Astrocyte (in vitro differentiated cells and primary cell): ENCODE measurements at regions not wholly inside any gene's neighbourhood (a gene's known extent, or its start where the extent isn't known, plus 50 kb on each side); places are given as distances from the start of the nearest gene placed in this dataset.

Experiments used
- DNase-seq: peaks from one replicate; pipeline ENCODE4 v3.0.0-alpha.2; 2010; ENCODE audit warnings: low read depth
- FAIRE-seq: peaks from 2 replicates; lab custom pipeline; 2011; peaks lifted over from hg19 to GRCh38; lab: Jason Lieb, UNC
- H2AFZ ChIP-seq: 2 replicates; pipeline ENCODE4 v1.6.0; 2012; ENCODE audit warnings: low read depth, low read length, inconsistent platforms
- H3K27ac ChIP-seq: 2 replicates; pipeline ENCODE4 v1.5.1; 2011; ENCODE audit warnings: low read depth, low read length, inconsistent platforms
- H3K27me3 ChIP-seq: 2 replicates; pipeline ENCODE4 v1.6.0; 2011; ENCODE audit warnings: low read length, inconsistent platforms; ENCODE audit not compliant: insufficient read depth
- H3K36me3 ChIP-seq: 2 replicates; pipeline ENCODE4 v1.5.1; 2011; ENCODE audit warnings: low read length, inconsistent platforms; ENCODE audit not compliant: insufficient read depth
- H3K4me1 ChIP-seq: 2 replicates; pipeline ENCODE4 v1.5.1; 2011; ENCODE audit warnings: low read length, inconsistent platforms; ENCODE audit not compliant: insufficient read depth
- H3K4me2 ChIP-seq: 2 replicates; pipeline ENCODE4 v1.6.0; 2012; ENCODE audit warnings: low read length, inconsistent platforms
- H3K4me3 ChIP-seq: 2 replicates; pipeline ENCODE4 v1.5.1; 2011; ENCODE audit warnings: low read depth, mild to moderate bottlenecking, low read length, inconsistent platforms; ENCODE audit not compliant: insufficient read depth
- H3K79me2 ChIP-seq: 2 replicates; pipeline ENCODE4 v1.6.0; 2012; ENCODE audit warnings: mild to moderate bottlenecking, low read length, inconsistent platforms; ENCODE audit not compliant: insufficient read depth
- H3K9ac ChIP-seq: 2 replicates; pipeline ENCODE4 v1.6.0; 2012; ENCODE audit warnings: mild to moderate bottlenecking, low read length, inconsistent platforms
- H3K9me3 ChIP-seq: 2 replicates; pipeline ENCODE4 v1.5.1; 2012; ENCODE audit warnings: low read depth, mild to moderate bottlenecking, low read length, inconsistent platforms; ENCODE audit not compliant: insufficient read depth
- H4K20me1 ChIP-seq: 2 replicates; pipeline ENCODE4 v1.6.0; 2012; ENCODE audit warnings: low read length, inconsistent platforms; ENCODE audit not compliant: insufficient read depth
- H3K27ac Mint-ChIP-seq: one replicate; pipeline ENCODE4 v1.8.0; 2021; ENCODE audit warnings: mild to moderate bottlenecking, mixed read lengths; ENCODE audit not compliant: unreplicated experiment
- H3K27me3 Mint-ChIP-seq: one replicate; pipeline ENCODE4 v1.8.0; 2021; ENCODE audit warnings: low read depth, mixed read lengths; ENCODE audit not compliant: unreplicated experiment
- H3K36me3 Mint-ChIP-seq: one replicate; pipeline ENCODE4 v1.8.0; 2021; ENCODE audit warnings: low read depth, mixed read lengths; ENCODE audit not compliant: unreplicated experiment
- H3K4me1 Mint-ChIP-seq: one replicate; pipeline ENCODE4 v1.8.0; 2021; ENCODE audit warnings: low read depth, mixed read lengths; ENCODE audit not compliant: unreplicated experiment
- H3K4me3 Mint-ChIP-seq: one replicate; pipeline ENCODE4 v1.8.0; 2021; ENCODE audit warnings: mild to moderate bottlenecking, moderate library complexity, mixed read lengths; ENCODE audit not compliant: unreplicated experiment
- H3K9me3 Mint-ChIP-seq: one replicate; pipeline ENCODE4 v1.8.0; 2021; ENCODE audit warnings: mild to moderate bottlenecking, mixed read lengths; ENCODE audit not compliant: unreplicated experiment
- EZH2 ChIP-seq: IDR thresholded peaks from 2 replicates; pipeline ENCODE4 v1.6.1; 2012; ENCODE audit warnings: mild to moderate bottlenecking, low read length, inconsistent platforms; ENCODE audit not compliant: insufficient read depth
- TF ChIP-seq, protein P1 (sequence below): IDR thresholded peaks from 2 replicates; pipeline ENCODE4 v1.5.1; 2011; ENCODE audit warnings: low read depth, mild to moderate bottlenecking, inconsistent platforms, low read length, moderate library complexity; ENCODE audit not compliant: insufficient read depth

DNA sequence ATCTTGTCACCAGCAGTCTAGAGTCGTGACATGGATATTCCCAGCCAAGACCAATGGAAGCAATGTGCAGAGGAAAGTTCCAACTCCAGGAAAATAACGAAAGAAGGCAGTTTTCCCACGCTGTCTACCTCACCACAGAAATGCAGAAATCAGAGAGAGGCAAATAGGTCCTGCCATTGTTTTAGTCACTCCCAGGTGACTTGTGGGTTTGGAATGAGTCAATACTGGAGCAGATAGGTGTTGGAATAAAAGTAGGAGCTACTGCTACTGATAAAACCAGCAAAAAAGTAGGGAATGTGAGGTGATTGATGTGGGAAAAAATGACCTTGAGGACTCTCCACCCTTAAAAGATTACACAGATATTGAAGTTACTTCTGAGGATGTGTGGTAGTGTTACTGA lies 72.8 kb upstream of the RAI2 start:
- TF ChIP-seq, protein P1, sequence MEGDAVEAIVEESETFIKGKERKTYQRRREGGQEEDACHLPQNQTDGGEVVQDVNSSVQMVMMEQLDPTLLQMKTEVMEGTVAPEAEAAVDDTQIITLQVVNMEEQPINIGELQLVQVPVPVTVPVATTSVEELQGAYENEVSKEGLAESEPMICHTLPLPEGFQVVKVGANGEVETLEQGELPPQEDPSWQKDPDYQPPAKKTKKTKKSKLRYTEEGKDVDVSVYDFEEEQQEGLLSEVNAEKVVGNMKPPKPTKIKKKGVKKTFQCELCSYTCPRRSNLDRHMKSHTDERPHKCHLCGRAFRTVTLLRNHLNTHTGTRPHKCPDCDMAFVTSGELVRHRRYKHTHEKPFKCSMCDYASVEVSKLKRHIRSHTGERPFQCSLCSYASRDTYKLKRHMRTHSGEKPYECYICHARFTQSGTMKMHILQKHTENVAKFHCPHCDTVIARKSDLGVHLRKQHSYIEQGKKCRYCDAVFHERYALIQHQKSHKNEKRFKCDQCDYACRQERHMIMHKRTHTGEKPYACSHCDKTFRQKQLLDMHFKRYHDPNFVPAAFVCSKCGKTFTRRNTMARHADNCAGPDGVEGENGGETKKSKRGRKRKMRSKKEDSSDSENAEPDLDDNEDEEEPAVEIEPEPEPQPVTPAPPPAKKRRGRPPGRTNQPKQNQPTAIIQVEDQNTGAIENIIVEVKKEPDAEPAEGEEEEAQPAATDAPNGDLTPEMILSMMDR: no peak
- no peak for TF ChIP-seq EZH2
- H3K4me3 Mint-ChIP-seq: no peak overlapping the region
- H3K4me1 Mint-ChIP-seq: no peaks in the 10 kb centered on the region
- no peaks in the 10 kb centered on the region for H3K9me3 Mint-ChIP-seq
- no peaks in the 10 kb centered on the region for H3K79me2 ChIP-seq
- no peaks in the 10 kb centered on the region for H3K36me3 Mint-ChIP-seq
- no peaks in the 10 kb centered on the region for H3K36me3 ChIP-seq
- no peak for DNase-seq
- no peak overlapping the region for H3K4me3 ChIP-seq
- FAIRE-seq: peak; percentile 54
- no peak overlapping the region for H2AFZ ChIP-seq
- H3K27ac ChIP-seq: no peak overlapping the region
- no peaks in the 10 kb centered on the region for H3K9me3 ChIP-seq
- no peak overlapping the region for H3K4me2 ChIP-seq
- H4K20me1 ChIP-seq: no peaks in the 10 kb centered on the region
- no peaks in the 10 kb centered on the region for H3K4me1 ChIP-seq
- H3K27me3 ChIP-seq: no peaks in the 10 kb centered on the region
- H3K27ac Mint-ChIP-seq: no peak overlapping the region
- H3K9ac ChIP-seq: no peak overlapping the region
- peaks cover 3% of the 10 kb centered on the region for H3K27me3 Mint-ChIP-seq

GRCh38 chrX:17932781-17933180 lies 71.7 kb upstream of the RAI2 start:
- H3K4me3 ChIP-seq: no peak overlapping the region
- DNase-seq (no peak), FAIRE-seq (no peak)
- H3K79me2 ChIP-seq: no peaks in the 10 kb centered on the region
- no peak for TF ChIP-seq EZH2
- TF ChIP-seq, protein P1: no peak
- H3K9ac ChIP-seq: no peak overlapping the region
- no peaks in the 10 kb centered on the region for H3K4me1 ChIP-seq
- no peaks in the 10 kb centered on the region for H3K36me3 Mint-ChIP-seq
- H2AFZ ChIP-seq: no peak overlapping the region
- H3K9me3 ChIP-seq: no peaks in the 10 kb centered on the region
- H4K20me1 ChIP-seq: no peaks in the 10 kb centered on the region
- H3K27me3 Mint-ChIP-seq: peaks cover 3% of the 10 kb centered on the region
- H3K27me3 ChIP-seq: no peaks in the 10 kb centered on the region
- no peak overlapping the region for H3K27ac Mint-ChIP-seq
- H3K27ac ChIP-seq: no peak overlapping the region
- no peaks in the 10 kb centered on the region for H3K36me3 ChIP-seq
- no peaks in the 10 kb centered on the region for H3K9me3 Mint-ChIP-seq
- no peaks in the 10 kb centered on the region for H3K4me1 Mint-ChIP-seq
- H3K4me3 Mint-ChIP-seq: no peak overlapping the region
- no peak overlapping the region for H3K4me2 ChIP-seq

DNA sequence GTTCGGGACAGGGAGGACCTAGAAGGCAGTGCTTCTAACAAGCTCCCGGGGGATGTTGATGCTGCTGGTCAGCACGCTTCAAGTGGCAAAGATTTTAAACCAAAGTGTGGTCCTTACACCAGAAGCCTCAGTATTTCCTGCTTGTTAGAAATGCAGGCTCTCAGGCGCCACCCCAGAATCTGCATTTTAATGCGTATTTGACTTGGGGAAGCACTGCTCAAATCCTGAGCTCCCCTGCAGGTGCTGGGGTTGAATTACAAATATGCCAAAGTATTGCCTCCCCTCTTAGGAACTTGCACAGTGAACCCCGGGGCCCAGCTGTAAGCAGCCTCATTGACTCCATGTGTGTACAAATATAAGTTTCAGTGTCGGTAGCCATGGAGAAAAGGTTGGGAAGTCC lies 70.8 kb upstream of the RAI2 start:
- no peaks in the 10 kb centered on the region for H4K20me1 ChIP-seq

More for the DNA sequence above, 70.8 kb upstream of the RAI2 start:
- Mint-ChIP-seq H3K27me3 (peaks cover 3% of the 10 kb centered on the region), H3K4me1 (no peaks in the 10 kb centered on the region), H3K27ac (no peak overlapping the region), H3K4me3 (no peak overlapping the region), H3K36me3 (no peaks in the 10 kb centered on the region), H3K9me3 (no peaks in the 10 kb centered on the region)
- DNase-seq (no peak), FAIRE-seq (no peak)
- no peak overlapping the region for H3K9ac ChIP-seq
- no peak overlapping the region for H3K4me3 ChIP-seq
- H3K4me2 ChIP-seq: no peak overlapping the region
- H3K9me3 ChIP-seq: no peaks in the 10 kb centered on the region
- no peak overlapping the region for H2AFZ ChIP-seq
- H3K4me1 ChIP-seq: no peaks in the 10 kb centered on the region
- no peaks in the 10 kb centered on the region for H3K27me3 ChIP-seq
- H3K27ac ChIP-seq: no peak overlapping the region
- TF ChIP-seq, protein P1: no peak
- TF ChIP-seq EZH2: no peak
- no peaks in the 10 kb centered on the region for H3K36me3 ChIP-seq
- no peaks in the 10 kb centered on the region for H3K79me2 ChIP-seq
